ENCODE measurements at regions not wholly inside any gene's neighbourhood (a gene's known extent, or its start where the extent isn't known, plus 50 kb on each side); places are given as distances from the start of the nearest gene placed in this dataset.
"Not testable (repeated sequence)": the region's sequence is repeated elsewhere in the genome, so short reads cannot be mapped to it uniquely, and the experiment has no call there.

DNA sequence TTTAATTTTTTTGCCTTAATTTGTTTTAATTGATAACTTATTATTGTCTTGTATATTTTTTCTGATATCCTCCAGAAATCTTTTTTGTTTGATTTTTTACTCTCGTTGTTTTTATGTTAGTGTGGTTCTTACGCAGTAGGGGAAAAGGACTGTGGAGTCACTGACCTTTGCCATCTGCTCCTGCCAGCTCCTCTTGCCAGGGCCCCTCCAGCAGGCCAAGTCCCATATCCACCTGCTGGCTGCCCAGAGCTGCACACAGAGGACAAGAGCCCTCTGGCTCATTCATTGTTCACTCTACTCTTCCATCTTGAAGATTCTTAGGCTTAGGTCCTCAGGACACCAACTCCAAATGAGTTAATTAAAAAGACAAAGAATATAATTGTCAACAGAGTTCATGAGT is 316.4 kb upstream of the DUSP10 start:
- H3K4me1 ChIP-seq (ENCODE audit: insufficient read depth, low read length) = no peaks in the 10 kb centered on the region
- no peaks in the 10 kb centered on the region for H3K9me3 ChIP-seq (ENCODE audit: control insufficient read depth in 1 of 2, low read length in 2 of 2)
- no peaks in the 10 kb centered on the region for H3K27me3 Mint-ChIP-seq
- ChIA-PET POLR2A (ENCODE audit: partially characterized antibody) (no interaction called here), CTCF (ENCODE audit: partially characterized antibody) (no interaction called here)
- no peaks in the 10 kb centered on the region for H3K36me3 ChIP-seq (ENCODE audit: insufficient read depth, low read length)
- no peak overlapping the region for H3K27ac Mint-ChIP-seq
- H3K4me3 ChIP-seq (ENCODE audit: low read length in 2 of 2) = no peak overlapping the region
- no peak overlapping the region for H3K27ac ChIP-seq (ENCODE audit: low read depth, low read length)
- intact Hi-C loops (cut with micrococcal nuclease) = no loop called here
- no peak overlapping the region for H3K4me3 Mint-ChIP-seq
- no peaks in the 10 kb centered on the region for H3K36me3 Mint-ChIP-seq
- H3K9me3 Mint-ChIP-seq = peaks cover 0 to 3% (median 0%) of the 10 kb centered on the region in 8 donors
- DNase-seq = no peak
- H3K27me3 ChIP-seq (ENCODE audit: insufficient read depth, low read length) = no peaks in the 10 kb centered on the region
- no peaks in the 10 kb centered on the region for H3K4me1 Mint-ChIP-seq

DNA sequence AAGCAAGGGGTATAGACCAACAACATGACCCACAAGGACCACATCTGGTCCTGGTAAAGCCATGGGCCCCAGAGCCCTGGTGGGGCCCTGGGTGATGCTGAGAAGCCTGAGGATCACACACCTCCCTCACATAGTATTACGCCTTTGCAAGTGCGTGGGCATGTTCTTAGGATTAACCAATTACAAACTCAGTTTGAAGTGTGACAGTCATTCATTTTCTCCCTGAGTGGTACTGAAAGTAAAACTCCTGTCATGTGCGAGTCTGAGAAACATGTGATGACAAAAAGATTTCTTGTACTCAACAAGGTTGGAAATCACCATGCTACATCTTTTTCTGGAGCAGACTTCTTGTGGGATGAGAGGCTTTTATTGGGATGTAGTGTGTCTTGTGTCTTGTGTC is 315.3 kb upstream of the DUSP10 start:
- no peaks in the 10 kb centered on the region for H3K27me3 ChIP-seq (ENCODE audit: insufficient read depth, low read length)
- intact Hi-C loops (cut with micrococcal nuclease) = no loop called here
- Mint-ChIP-seq H3K4me1 (no peaks in the 10 kb centered on the region), H3K36me3 (no peaks in the 10 kb centered on the region), H3K27ac (no peak overlapping the region), H3K9me3 (no peaks in the 10 kb centered on the region), H3K4me3 (no peak overlapping the region), H3K27me3 (no peaks in the 10 kb centered on the region)
- ChIA-PET CTCF (ENCODE audit: partially characterized antibody) (no interaction called here), POLR2A (ENCODE audit: partially characterized antibody) (no interaction called here)
- no peak overlapping the region for H3K27ac ChIP-seq (ENCODE audit: low read depth, low read length)
- no peak for DNase-seq
- no peaks in the 10 kb centered on the region for H3K36me3 ChIP-seq (ENCODE audit: insufficient read depth, low read length)
- no peaks in the 10 kb centered on the region for H3K9me3 ChIP-seq (ENCODE audit: control insufficient read depth in 1 of 2, low read length in 2 of 2)
- H3K4me3 ChIP-seq (ENCODE audit: low read length in 2 of 2) = no peak overlapping the region
- H3K4me1 ChIP-seq (ENCODE audit: insufficient read depth, low read length) = no peaks in the 10 kb centered on the region

DNA sequence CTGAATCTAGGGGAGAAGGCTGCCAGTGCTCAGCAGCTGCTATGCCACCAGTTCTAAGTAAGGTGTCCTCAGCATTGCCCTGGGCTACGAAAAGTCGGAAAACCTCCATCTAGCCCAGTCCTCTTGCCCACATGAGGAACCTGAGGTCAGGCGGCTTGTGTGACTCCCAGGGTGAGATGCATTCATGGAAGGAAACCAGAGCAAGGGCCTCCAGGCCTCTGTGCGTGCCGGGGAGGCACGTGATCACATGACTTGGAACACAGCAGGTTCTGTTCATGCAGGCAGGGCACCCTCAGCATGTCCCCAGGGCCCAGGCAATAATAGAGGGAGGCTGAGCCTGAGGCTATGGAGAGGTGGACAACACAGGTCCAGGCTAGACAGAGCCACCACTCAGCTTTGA is 312.5 kb upstream of the DUSP10 start:
- no peak overlapping the region for H3K4me3 Mint-ChIP-seq
- Histone ChIP-seq H3K36me3 (ENCODE audit: insufficient read depth, low read length) (no peaks in the 10 kb centered on the region), H3K4me1 (ENCODE audit: insufficient read depth, low read length) (no peaks in the 10 kb centered on the region), H3K27ac (ENCODE audit: low read depth, low read length) (no peak overlapping the region), H3K27me3 (ENCODE audit: insufficient read depth, low read length) (no peaks in the 10 kb centered on the region), H3K4me3 (ENCODE audit: low read length in 2 of 2) (no peak overlapping the region), H3K9me3 (ENCODE audit: control insufficient read depth in 1 of 2, low read length in 2 of 2) (no peaks in the 10 kb centered on the region)
- no peaks in the 10 kb centered on the region for H3K36me3 Mint-ChIP-seq
- H3K4me1 Mint-ChIP-seq = no peaks in the 10 kb centered on the region
- CTCF ChIA-PET (ENCODE audit: partially characterized antibody) = no interaction called here
- no peaks in the 10 kb centered on the region for H3K9me3 Mint-ChIP-seq
- no peak for DNase-seq
- POLR2A ChIA-PET (ENCODE audit: partially characterized antibody) = no interaction called here
- intact Hi-C loops (cut with micrococcal nuclease) = no loop called here
- H3K27ac Mint-ChIP-seq = no peak overlapping the region
- H3K27me3 Mint-ChIP-seq = no peaks in the 10 kb centered on the region

DNA sequence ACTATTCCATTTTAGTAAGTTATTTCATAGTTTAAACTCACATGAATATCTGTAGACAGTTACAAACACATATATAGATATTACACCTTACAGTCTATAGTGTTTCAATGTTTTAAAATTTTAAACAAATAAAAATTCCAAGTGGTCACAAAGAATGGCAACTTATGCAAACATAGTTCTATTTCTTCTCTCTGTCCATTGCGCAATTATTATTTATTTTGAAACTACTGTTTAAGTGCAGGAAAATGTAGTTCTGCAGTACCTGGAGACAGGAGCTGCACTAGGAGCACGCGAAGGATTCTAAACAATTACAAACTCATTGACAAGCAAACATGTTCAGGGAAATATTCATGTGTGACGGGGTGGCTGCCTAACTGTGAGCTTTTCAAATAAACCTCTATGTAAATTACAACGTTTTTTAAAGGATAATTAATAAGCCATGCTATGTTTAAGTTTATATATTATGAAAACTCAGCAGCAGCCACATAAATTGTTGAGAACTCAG is 312.0 kb upstream of the DUSP10 start:
- no peaks in the 10 kb centered on the region for H3K27me3 Mint-ChIP-seq
- POLR2A ChIA-PET (ENCODE audit: partially characterized antibody) = no interaction called here
- DNase-seq = no peak

DNA sequence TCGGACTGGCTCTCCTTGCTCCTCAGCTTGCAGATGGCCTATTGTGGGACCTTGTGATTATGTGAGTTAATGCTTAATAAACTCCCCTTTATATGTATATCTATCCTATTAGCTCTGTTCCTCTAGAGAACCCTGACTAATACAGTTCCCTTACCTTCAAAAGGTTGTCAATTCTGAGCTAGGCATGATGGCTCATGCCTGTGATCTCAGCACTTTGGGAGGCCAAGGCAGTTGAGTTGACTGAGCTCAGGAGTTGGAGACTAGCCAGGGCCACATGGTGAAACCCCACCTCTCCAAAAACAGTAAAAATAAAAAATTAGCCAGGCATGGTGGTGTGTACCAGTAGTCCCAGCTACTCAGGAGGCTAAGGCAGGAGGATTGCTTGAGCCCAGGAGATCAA is 309.4 kb upstream of the DUSP10 start:
- H3K4me3 ChIP-seq (ENCODE audit: low read length in 2 of 2); H3K36me3 Mint-ChIP-seq; H3K36me3 ChIP-seq (ENCODE audit: insufficient read depth, low read length); H3K27ac ChIP-seq (ENCODE audit: low read depth, low read length); H3K4me3 Mint-ChIP-seq; H3K9me3 ChIP-seq (ENCODE audit: control insufficient read depth in 1 of 2, low read length in 2 of 2); H3K9me3 Mint-ChIP-seq; DNase-seq; H3K4me1 ChIP-seq (ENCODE audit: insufficient read depth, low read length); intact Hi-C loops (cut with micrococcal nuclease); POLR2A ChIA-PET (ENCODE audit: partially characterized antibody); H3K27me3 ChIP-seq (ENCODE audit: insufficient read depth, low read length); H3K27me3 Mint-ChIP-seq: not testable (repeated sequence)
- CTCF ChIA-PET (ENCODE audit: partially characterized antibody) = interaction anchor here (0.8 to 1.2 kb wide), 2 partner anchors 16 to 507 kb away, joined by 3 read pairs; no protein-coding TSS in a partner anchor
- Mint-ChIP-seq H3K4me1 (peaks cover 0 to 12% (median 2%) of the 10 kb centered on the region in 4 donors), H3K27ac (peak overlapping the region in 1 of 7 donors; percentile 36)

More for the DNA sequence above, 312.0 kb upstream of the DUSP10 start:
- intact Hi-C loops (cut with micrococcal nuclease) = no loop called here
- H3K27ac Mint-ChIP-seq = no peak overlapping the region
- Histone ChIP-seq H3K9me3 (ENCODE audit: control insufficient read depth in 1 of 2, low read length in 2 of 2) (no peaks in the 10 kb centered on the region), H3K27ac (ENCODE audit: low read depth, low read length) (no peak overlapping the region), H3K4me3 (ENCODE audit: low read length in 2 of 2) (no peak overlapping the region), H3K36me3 (ENCODE audit: insufficient read depth, low read length) (no peaks in the 10 kb centered on the region), H3K4me1 (ENCODE audit: insufficient read depth, low read length) (no peaks in the 10 kb centered on the region), H3K27me3 (ENCODE audit: insufficient read depth, low read length) (no peaks in the 10 kb centered on the region)
- CTCF ChIA-PET (ENCODE audit: partially characterized antibody) = interaction anchor here (1.7 kb wide), 1 partner anchor 7 kb away, joined by 4 read pairs; no protein-coding TSS in a partner anchor
- H3K4me1 Mint-ChIP-seq = peaks cover 0 to under 1% (median 0%) of the 10 kb centered on the region in 4 donors
- H3K36me3 Mint-ChIP-seq = no peaks in the 10 kb centered on the region
- no peak overlapping the region for H3K4me3 Mint-ChIP-seq
- H3K9me3 Mint-ChIP-seq = no peaks in the 10 kb centered on the region

DNA sequence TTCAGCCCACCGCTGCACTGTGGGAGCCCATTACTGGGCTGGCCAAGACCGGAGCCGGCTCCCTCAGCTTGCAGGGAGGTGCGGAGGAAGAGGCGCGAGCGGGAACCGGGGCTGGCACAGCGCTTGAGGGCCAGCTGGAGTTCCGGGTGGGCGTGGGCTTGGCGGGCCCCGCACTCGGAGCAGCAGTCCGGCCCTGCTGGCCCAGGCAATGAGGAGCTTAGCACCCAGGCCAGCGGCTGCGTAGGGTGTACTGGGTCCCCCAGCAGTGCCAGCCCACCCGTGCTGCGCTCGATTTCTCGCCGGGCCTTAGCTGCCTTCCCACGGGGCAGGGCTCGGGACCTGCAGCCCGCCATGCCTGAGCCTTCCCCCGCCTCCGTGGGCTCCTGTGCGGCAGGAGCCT is 307.8 kb upstream of the DUSP10 start:
- H3K27me3 Mint-ChIP-seq; DNase-seq; H3K27ac ChIP-seq (ENCODE audit: low read depth, low read length); CTCF ChIA-PET (ENCODE audit: partially characterized antibody); H3K4me1 ChIP-seq (ENCODE audit: insufficient read depth, low read length); POLR2A ChIA-PET (ENCODE audit: partially characterized antibody); H3K27me3 ChIP-seq (ENCODE audit: insufficient read depth, low read length); H3K4me3 ChIP-seq (ENCODE audit: low read length in 2 of 2); H3K36me3 ChIP-seq (ENCODE audit: insufficient read depth, low read length); H3K9me3 Mint-ChIP-seq; H3K4me3 Mint-ChIP-seq; intact Hi-C loops (cut with micrococcal nuclease); H3K9me3 ChIP-seq (ENCODE audit: control insufficient read depth in 1 of 2, low read length in 2 of 2); H3K36me3 Mint-ChIP-seq; H3K27ac Mint-ChIP-seq: not testable (repeated sequence)
- peaks cover 0 to 12% (median 2%) of the 10 kb centered on the region in 4 donors for H3K4me1 Mint-ChIP-seq

DNA sequence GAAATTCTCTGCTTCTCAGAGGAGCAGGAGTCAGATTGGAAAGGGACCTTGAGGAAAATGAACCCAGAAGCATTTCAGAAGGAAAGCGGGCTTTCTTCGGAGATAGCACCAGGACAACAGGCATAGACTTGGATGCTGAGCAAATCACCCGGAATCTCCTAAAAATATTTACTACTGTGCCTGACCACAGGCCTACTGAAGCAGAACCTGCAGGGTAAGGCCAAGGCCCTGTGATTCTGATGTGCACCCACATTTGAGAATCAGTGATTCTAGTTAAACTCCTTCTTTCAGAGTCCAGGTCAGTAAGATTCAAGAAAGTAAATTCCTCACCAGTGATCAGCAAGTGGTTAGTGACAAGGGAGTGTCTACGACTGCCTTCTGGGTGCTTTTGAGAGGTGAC is 307.3 kb upstream of the DUSP10 start:
- Mint-ChIP-seq H3K36me3 (no peaks in the 10 kb centered on the region), H3K9me3 (no peaks in the 10 kb centered on the region), H3K4me1 (peaks cover 0 to 12% (median 2%) of the 10 kb centered on the region in 4 donors), H3K27ac (no peak overlapping the region), H3K27me3 (no peaks in the 10 kb centered on the region), H3K4me3 (no peak overlapping the region)
- Histone ChIP-seq H3K4me3 (ENCODE audit: low read length in 2 of 2) (no peak overlapping the region), H3K27ac (ENCODE audit: low read depth, low read length) (no peak overlapping the region), H3K27me3 (ENCODE audit: insufficient read depth, low read length) (no peaks in the 10 kb centered on the region), H3K4me1 (ENCODE audit: insufficient read depth, low read length) (no peaks in the 10 kb centered on the region), H3K36me3 (ENCODE audit: insufficient read depth, low read length) (no peaks in the 10 kb centered on the region), H3K9me3 (ENCODE audit: control insufficient read depth in 1 of 2, low read length in 2 of 2) (no peaks in the 10 kb centered on the region)
- POLR2A ChIA-PET (ENCODE audit: partially characterized antibody) = no interaction called here
- no peak for DNase-seq
- intact Hi-C loops (cut with micrococcal nuclease) = no loop called here
- CTCF ChIA-PET (ENCODE audit: partially characterized antibody) = no interaction called here

DNA sequence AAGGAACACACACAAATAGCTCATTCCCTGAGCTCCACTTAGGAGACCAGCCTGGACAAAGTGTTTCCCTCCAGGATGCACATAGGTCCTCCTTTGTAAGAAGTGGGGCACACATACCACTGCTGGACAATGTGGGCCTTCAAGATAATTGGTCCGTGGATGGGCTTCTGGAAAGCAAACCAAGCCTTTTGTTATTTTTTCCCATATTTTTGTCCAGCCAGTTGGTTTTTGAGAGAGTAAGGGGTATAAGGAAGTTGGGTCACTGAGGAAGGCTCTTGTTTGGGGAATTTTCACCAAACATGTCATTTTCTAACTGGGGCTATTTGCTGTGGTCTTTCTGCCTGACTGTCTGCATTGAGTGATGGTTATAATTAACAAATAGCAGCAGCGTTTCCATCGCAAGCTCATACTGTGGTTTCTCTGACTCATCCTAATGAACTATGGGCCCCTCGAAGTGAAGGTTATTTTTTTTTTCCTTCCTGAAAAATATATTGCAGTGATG is 306.3 kb upstream of the DUSP10 start:
- H3K4me3 ChIP-seq (ENCODE audit: low read length in 2 of 2) = no peak overlapping the region
- Mint-ChIP-seq H3K9me3 (no peaks in the 10 kb centered on the region), H3K27ac (no peak overlapping the region), H3K27me3 (no peaks in the 10 kb centered on the region), H3K4me1 (peaks cover 0 to 12% (median 2%) of the 10 kb centered on the region in 4 donors), H3K36me3 (no peaks in the 10 kb centered on the region), H3K4me3 (no peak overlapping the region)
- CTCF ChIA-PET (ENCODE audit: partially characterized antibody) = no interaction called here
- POLR2A ChIA-PET (ENCODE audit: partially characterized antibody) = no interaction called here
- intact Hi-C loops (cut with micrococcal nuclease) = no loop called here
- H3K9me3 ChIP-seq (ENCODE audit: control insufficient read depth in 1 of 2, low read length in 2 of 2) = no peaks in the 10 kb centered on the region
- H3K4me1 ChIP-seq (ENCODE audit: insufficient read depth, low read length) = no peaks in the 10 kb centered on the region
- H3K27me3 ChIP-seq (ENCODE audit: insufficient read depth, low read length) = no peaks in the 10 kb centered on the region
- H3K27ac ChIP-seq (ENCODE audit: low read depth, low read length) = no peak overlapping the region
- no peaks in the 10 kb centered on the region for H3K36me3 ChIP-seq (ENCODE audit: insufficient read depth, low read length)
- DNase-seq = no peak
